NCI-H82 treated with DMSO at 0.1 percent for 48 hours (cell line): ENCODE measurements at regions not wholly inside any gene's neighbourhood (a gene's known extent, or its start where the extent isn't known, plus 50 kb on each side); places are given as distances from the start of the nearest gene placed in this dataset.

Experiments
- DNase-seq: peaks from one replicate; lab custom pipeline; 2025; ENCODE audit not compliant: unreplicated experiment; lab: John Stamatoyannopoulos, UW

GRCh38 chr12:67929384-67929772, 59.9 kb upstream of the IFNG-AS1 start:
- no peak for DNase-seq

DNA sequence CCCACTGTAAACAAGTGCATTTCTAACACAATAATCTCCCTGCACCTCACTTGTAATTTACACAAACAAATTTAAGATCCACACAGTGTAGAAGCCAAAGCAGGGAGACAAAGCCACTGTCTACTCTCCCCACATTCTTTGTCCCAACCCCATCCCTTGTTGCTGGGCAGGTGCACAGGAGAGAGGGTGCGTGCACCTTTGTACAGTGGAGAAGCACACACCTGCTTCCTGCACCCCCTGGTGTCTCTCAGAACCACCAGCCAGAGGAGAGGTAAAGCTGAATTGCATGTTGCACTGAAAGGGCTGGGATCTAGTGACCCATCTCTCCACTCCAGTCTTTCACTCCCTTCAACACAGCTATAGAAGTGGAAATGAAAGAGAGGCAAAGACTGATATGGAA, 51.4 kb upstream of the IFNG-AS1 start:
- DNase-seq, result no peak
